ENCODE measurements at regions not wholly inside any gene's neighbourhood (a gene's known extent, or its start where the extent isn't known, plus 50 kb on each side); places are given as distances from the start of the nearest gene placed in this dataset.

GRCh38 chr2:199148076-199148845, 309.5 kb downstream of the SATB2 start:
- TF ChIP-seq CTCF (IDR thresholded peaks at IDR 0.05) (no peak), POLR2A (IDR thresholded peaks at IDR 0.05) (no peak)
